Progenitor cell of endocrine pancreas (in vitro differentiated cells): ENCODE measurements at regions not wholly inside any gene's neighbourhood (a gene's known extent, or its start where the extent isn't known, plus 50 kb on each side); places are given as distances from the start of the nearest gene placed in this dataset.

Source experiments
- DNase-seq: peaks from one replicate; pipeline ENCODE4 v3.0.0; 2021; ENCODE audit warnings: low spot score; ENCODE audit not compliant: unreplicated experiment
- H3K27ac Mint-ChIP-seq: 2 replicates; pipeline ENCODE4 v1.8.0; 2021; ENCODE audit warnings: mild to moderate bottlenecking, moderate library complexity, mixed read lengths
- H3K27me3 Mint-ChIP-seq: 2 replicates; pipeline ENCODE4 v1.8.0; 2021; ENCODE audit warnings: mixed read lengths
- H3K36me3 Mint-ChIP-seq: 2 replicates; pipeline ENCODE4 v1.8.0; 2022; ENCODE audit warnings: mixed read lengths; ENCODE audit not compliant: insufficient read depth
- H3K4me1 Mint-ChIP-seq: 2 replicates; pipeline ENCODE4 v1.8.0; 2021; ENCODE audit warnings: low read depth, mixed read lengths
- H3K4me3 Mint-ChIP-seq: 2 replicates; pipeline ENCODE4 v1.8.0; 2021; ENCODE audit warnings: low read depth, mild to moderate bottlenecking, moderate library complexity, mixed read lengths
- H3K9me3 Mint-ChIP-seq: 2 replicates; pipeline ENCODE4 v1.8.0; 2021; ENCODE audit warnings: low read depth, mixed read lengths
- CTCF ChIP-seq: fragments of 200-600 bp; sonication (generic); IDR thresholded peaks from one replicate; pipeline ENCODE4 v1.5.0; 2021; ENCODE audit warnings: antibody characterized with exemption, mild to moderate bottlenecking; ENCODE audit not compliant: unreplicated experiment

GRCh38 chr10:29962166-29962850, 97.1 kb downstream of the JCAD start:
- Mint-ChIP-seq H3K27ac (no peak overlapping the region), H3K27me3 (peaks cover 3% of the 10 kb centered on the region), H3K4me3 (no peak overlapping the region), H3K4me1 (peaks cover 5% of the 10 kb centered on the region), H3K9me3 (no peaks in the 10 kb centered on the region), H3K36me3 (no peaks in the 10 kb centered on the region)
- no peak for TF ChIP-seq CTCF
- no peak for DNase-seq

GRCh38 chr10:29961351-29961750, 98.0 kb downstream of the JCAD start:
- H3K4me3 Mint-ChIP-seq, result no peak overlapping the region
- no peak for DNase-seq
- no peak for TF ChIP-seq CTCF
- no peak overlapping the region for H3K27ac Mint-ChIP-seq
- no peaks in the 10 kb centered on the region for H3K9me3 Mint-ChIP-seq
- H3K36me3 Mint-ChIP-seq, result no peaks in the 10 kb centered on the region
- peaks cover 5% of the 10 kb centered on the region for H3K4me1 Mint-ChIP-seq
- H3K27me3 Mint-ChIP-seq, result peaks cover 3% of the 10 kb centered on the region

GRCh38 chr10:29960261-29960660, 99.1 kb downstream of the JCAD start:
- no peak for TF ChIP-seq CTCF
- Mint-ChIP-seq H3K27ac (no peak overlapping the region), H3K4me1 (peaks cover 5% of the 10 kb centered on the region), H3K4me3 (no peak overlapping the region), H3K36me3 (no peaks in the 10 kb centered on the region), H3K27me3 (peaks cover 3% of the 10 kb centered on the region), H3K9me3 (no peaks in the 10 kb centered on the region)
- no peak for DNase-seq

GRCh38 chr10:29959586-29959985, 99.8 kb downstream of the JCAD start:
- H3K4me1 Mint-ChIP-seq, result peaks cover 5% of the 10 kb centered on the region
- peak overlapping the region; percentile 81 for H3K27ac Mint-ChIP-seq
- H3K4me3 Mint-ChIP-seq, result no peak overlapping the region
- TF ChIP-seq CTCF, result no peak
- DNase-seq, result no peak
- H3K36me3 Mint-ChIP-seq, result no peaks in the 10 kb centered on the region
- peaks cover 3% of the 10 kb centered on the region for H3K27me3 Mint-ChIP-seq
- H3K9me3 Mint-ChIP-seq, result no peaks in the 10 kb centered on the region

GRCh38 chr10:29958440-29958839, 100.9 kb downstream of the JCAD start:
- peak overlapping the region; percentile 49 for H3K27ac Mint-ChIP-seq
- no peak for TF ChIP-seq CTCF
- H3K9me3 Mint-ChIP-seq, result no peaks in the 10 kb centered on the region
- H3K4me1 Mint-ChIP-seq, result peaks cover 5% of the 10 kb centered on the region
- no peaks in the 10 kb centered on the region for H3K27me3 Mint-ChIP-seq
- DNase-seq, result no peak
- H3K4me3 Mint-ChIP-seq, result no peak overlapping the region
- no peaks in the 10 kb centered on the region for H3K36me3 Mint-ChIP-seq
